H9 (cell line): ENCODE measurements at regions not wholly inside any gene's neighbourhood (a gene's known extent, or its start where the extent isn't known, plus 50 kb on each side); places are given as distances from the start of the nearest gene placed in this dataset.

Experiments
- DNase-seq: peaks from one replicate; pipeline ENCODE4 v3.0.0-alpha.2; 2017
- H2AFZ ChIP-seq: one replicate; pipeline ENCODE4 v1.6.1; 2013; ENCODE audit warnings: mild to moderate bottlenecking, low read length, control low read depth, moderate library complexity
- H2AK5ac ChIP-seq: 2 replicates; pipeline ENCODE4 v1.6.1; 2013; ENCODE audit warnings: low read length, control low read depth, mixed read lengths; ENCODE audit not compliant: insufficient read length
- H2BK120ac ChIP-seq: one replicate; pipeline ENCODE4 v1.6.1; 2013; ENCODE audit warnings: low read depth, mild to moderate bottlenecking, low read length, control low read depth, inconsistent platforms; ENCODE audit not compliant: poor library complexity, severe bottlenecking
- H2BK12ac ChIP-seq: 2 replicates; pipeline ENCODE4 v1.6.1; 2013; ENCODE audit warnings: low read length, control low read depth, mixed read lengths, low read depth; ENCODE audit not compliant: insufficient read length
- H2BK15ac ChIP-seq: 2 replicates; pipeline ENCODE4 v1.6.1; 2013; ENCODE audit warnings: low read depth, low read length, control low read depth
- H2BK20ac ChIP-seq: one replicate; pipeline ENCODE4 v1.6.1; 2013; ENCODE audit warnings: low read depth, mild to moderate bottlenecking, low read length, control low read depth, inconsistent platforms; ENCODE audit not compliant: poor library complexity, severe bottlenecking
- H2BK5ac ChIP-seq: 2 replicates; pipeline ENCODE4 v1.6.1; 2013; ENCODE audit warnings: low read length, control low read depth, mixed read lengths; ENCODE audit not compliant: insufficient read length
- H3K14ac ChIP-seq: 2 replicates; pipeline ENCODE4 v1.6.1; 2013; ENCODE audit warnings: low read length, control low read depth; ENCODE audit not compliant: insufficient read depth
- H3K18ac ChIP-seq: 2 replicates; pipeline ENCODE4 v1.6.1; 2013; ENCODE audit warnings: low read depth, mild to moderate bottlenecking, mixed read lengths, low read length, control low read depth; ENCODE audit not compliant: insufficient read length
- H3K23ac ChIP-seq: 2 replicates; pipeline ENCODE4 v1.6.1; 2013; ENCODE audit warnings: low read length, control low read depth, mixed read lengths, low read depth; ENCODE audit not compliant: insufficient read length
- H3K23me2 ChIP-seq: 2 replicates; pipeline ENCODE4 v1.6.1; 2013; ENCODE audit warnings: low read depth, mild to moderate bottlenecking, mixed read lengths, low read length, control low read depth; ENCODE audit not compliant: insufficient read length, poor library complexity, severe bottlenecking
- H3K27ac ChIP-seq: 2 replicates; pipeline ENCODE4 v1.5.1; 2013; ENCODE audit warnings: low read length, control low read depth, mixed read lengths, low read depth; ENCODE audit not compliant: insufficient read length
- H3K27me3 ChIP-seq: 2 replicates; pipeline ENCODE4 v1.6.1; 2013; ENCODE audit warnings: low read length, control low read depth, inconsistent platforms; ENCODE audit not compliant: insufficient read depth
- H3K4ac ChIP-seq: 2 replicates; pipeline ENCODE4 v1.6.1; 2013; ENCODE audit warnings: low read depth, mild to moderate bottlenecking, control low read depth, inconsistent platforms, low read length, moderate library complexity
- H3K4me1 ChIP-seq: 2 replicates; pipeline ENCODE4 v1.6.1; 2013; ENCODE audit warnings: low read length, control low read depth, inconsistent platforms; ENCODE audit not compliant: insufficient read depth
- H3K4me2 ChIP-seq: 2 replicates; pipeline ENCODE4 v1.6.1; 2013; ENCODE audit warnings: low read length, control low read depth, mixed read lengths; ENCODE audit not compliant: insufficient read length, insufficient read depth
- H3K56ac ChIP-seq: 2 replicates; pipeline ENCODE4 v1.6.1; 2013; ENCODE audit warnings: low read depth, mild to moderate bottlenecking, mixed read lengths, low read length, control low read depth; ENCODE audit not compliant: insufficient read length
- H3K79me1 ChIP-seq: 2 replicates; pipeline ENCODE4 v1.6.1; 2013; ENCODE audit warnings: low read depth, mild to moderate bottlenecking, moderate library complexity, low read length, control low read depth, inconsistent platforms; ENCODE audit not compliant: insufficient read depth, poor library complexity, severe bottlenecking
- H3K79me2 ChIP-seq: 2 replicates; pipeline ENCODE4 v1.6.1; 2013; ENCODE audit warnings: low read length, control low read depth, inconsistent platforms; ENCODE audit not compliant: insufficient read depth
- H3K9ac ChIP-seq: 2 replicates; pipeline ENCODE4 v1.6.1; 2013; ENCODE audit warnings: low read length, control low read depth, mixed read lengths; ENCODE audit not compliant: insufficient read length; ENCODE audit errors: extremely low read depth
- H3K9me3 ChIP-seq: one replicate; pipeline ENCODE4 v1.6.1; 2013; ENCODE audit warnings: low read depth, low read length, inconsistent platforms; ENCODE audit not compliant: control insufficient read depth
- H3T11ph ChIP-seq: one replicate; pipeline ENCODE4 v1.6.1; 2013; ENCODE audit warnings: mild to moderate bottlenecking, low read length, control low read depth, inconsistent platforms
- H4K20me1 ChIP-seq: one replicate; pipeline ENCODE4 v1.6.1; 2013; ENCODE audit not compliant: control insufficient read depth, insufficient read length, insufficient read depth
- H4K5ac ChIP-seq: 2 replicates; pipeline ENCODE4 v1.6.1; 2013; ENCODE audit warnings: low read depth, mild to moderate bottlenecking, mixed read lengths, low read length, control low read depth; ENCODE audit not compliant: insufficient read length
- H4K8ac ChIP-seq: replicated peaks from 2 replicates; pipeline ENCODE4 v1.6.1; 2013; ENCODE audit warnings: low read length, control low read depth, mixed read lengths, low read depth; ENCODE audit not compliant: insufficient read length
- H4K91ac ChIP-seq: 2 replicates; pipeline ENCODE4 v1.6.1; 2013; ENCODE audit warnings: low read depth, mild to moderate bottlenecking, moderate library complexity, mixed read lengths, low read length, control low read depth; ENCODE audit not compliant: insufficient read length
- H3K27ac Mint-ChIP-seq, 3 experiments: 2 replicates in 2 of 3; 3 replicates in 1 of 3; pipeline ENCODE4 v1.8.0; 2020 to 2021; ENCODE audit warnings: mixed read lengths in 3 of 3, mild to moderate bottlenecking in 1 of 3, moderate library complexity in 1 of 3
- H3K27me3 Mint-ChIP-seq: 2 replicates; pipeline ENCODE4 v1.8.0; 2021; ENCODE audit warnings: low read depth, mild to moderate bottlenecking, moderate library complexity, mixed read lengths
- H3K36me3 Mint-ChIP-seq, 3 experiments: 2 replicates in 2 of 3; 3 replicates in 1 of 3; pipeline ENCODE4 v1.8.0; 2020 to 2021; ENCODE audit warnings: low read depth in 3 of 3, mixed read lengths in 3 of 3; ENCODE audit not compliant: insufficient read depth in 1 of 3
- H3K4me1 Mint-ChIP-seq, 2 experiments: 2 replicates each; pipeline ENCODE4 v1.8.0; 2020; ENCODE audit warnings: mixed read lengths in 2 of 2
- H3K4me3 Mint-ChIP-seq, 2 experiments: 2 replicates in 1 of 2; 3 replicates in 1 of 2; pipeline ENCODE4 v1.8.0; 2020 to 2021; ENCODE audit warnings: mild to moderate bottlenecking in 2 of 2, mixed read lengths in 2 of 2, moderate library complexity in 1 of 2
- H3K9me3 Mint-ChIP-seq, 2 experiments: 2 replicates in 1 of 2; 3 replicates in 1 of 2; pipeline ENCODE4 v1.8.0; 2020; ENCODE audit warnings: mild to moderate bottlenecking in 2 of 2, mixed read lengths in 2 of 2, moderate library complexity in 1 of 2
- WGBS: extraction: QIAGEN DNeasy Blood & Tissue Kit; methylation state at CpG from one replicate; pipeline ENCODE4 v1.1.7; 2013; ENCODE audit warnings: missing lambda C conversion rate, low lambda C conversion rate, mixed read lengths; ENCODE audit not compliant: insufficient read length; ENCODE audit errors: extremely low coverage; 5-methylcytosine and 5-hydroxymethylcytosine counted together
- TF ChIP-seq, protein P1 (sequence below): fragments of 200-600 bp; sonication (generic); conservative IDR thresholded peaks from 3 replicates; pipeline ENCODE4 v1.8.0; 2021; ENCODE audit warnings: antibody characterized with exemption, mild to moderate bottlenecking

DNA sequence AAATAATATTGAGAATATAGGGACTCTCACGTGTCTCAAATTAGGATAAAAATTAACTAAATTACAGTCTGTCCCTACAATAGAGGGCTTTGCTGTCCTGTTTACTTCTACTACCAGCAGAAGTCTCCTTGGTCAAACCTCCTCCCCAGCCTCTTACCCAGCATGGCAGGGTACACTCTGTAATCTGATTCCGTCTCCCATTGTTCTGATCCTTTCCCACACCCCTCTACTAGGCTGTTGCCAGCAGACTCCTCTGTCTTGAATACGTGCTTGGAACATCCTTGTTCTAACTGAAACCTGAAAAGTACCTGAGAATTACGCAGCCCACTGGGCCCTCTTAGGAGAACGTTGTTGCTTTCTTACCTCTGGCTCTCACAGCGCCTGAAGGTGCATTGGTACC, 112.2 kb upstream of the PREP start:
- no peak overlapping the region for H3K56ac ChIP-seq
- Mint-ChIP-seq H3K36me3 (no peaks in the 10 kb centered on the region; a peak in 1 of 7 replicates), H3K4me3 (no peak overlapping the region), H3K27me3 (no peaks in the 10 kb centered on the region; the same call in 1 of the 2 replicates), H3K4me1 (peaks cover 6 to 8% of the 10 kb centered on the region in 2 experiments), H3K27ac (no peak overlapping the region; a peak in 1 of 7 replicates), H3K9me3 (peaks cover 4% of the 10 kb centered on the region in 2 experiments; a peak in 4 of 5 replicates)
- H3K79me2 ChIP-seq, result no peaks in the 10 kb centered on the region; the same call in 1 of the 2 replicates
- H4K91ac ChIP-seq, result no peak overlapping the region
- no peak overlapping the region for H3T11ph ChIP-seq
- no peak overlapping the region for H2BK12ac ChIP-seq
- H2AK5ac ChIP-seq, result no peak overlapping the region
- no CpG with 5 or more reads among the region's 6 CpGs for WGBS
- no peaks in the 10 kb centered on the region; the same call in 1 of the 2 replicates for H3K4me1 ChIP-seq
- no peak for DNase-seq
- no peak overlapping the region for H3K18ac ChIP-seq
- H3K9ac ChIP-seq, result no peak overlapping the region
- no peak overlapping the region for H4K8ac ChIP-seq
- no peak overlapping the region for H2BK20ac ChIP-seq
- H2BK15ac ChIP-seq, result no peak overlapping the region
- no peak overlapping the region for H3K4ac ChIP-seq
- H3K9me3 ChIP-seq, result no peaks in the 10 kb centered on the region
- no peak overlapping the region for H2AFZ ChIP-seq
- H4K5ac ChIP-seq, result no peak overlapping the region
- no peaks in the 10 kb centered on the region for H3K27me3 ChIP-seq
- no peak overlapping the region for H3K4me2 ChIP-seq
- no peaks in the 10 kb centered on the region for H3K23me2 ChIP-seq
- TF ChIP-seq, protein P1, sequence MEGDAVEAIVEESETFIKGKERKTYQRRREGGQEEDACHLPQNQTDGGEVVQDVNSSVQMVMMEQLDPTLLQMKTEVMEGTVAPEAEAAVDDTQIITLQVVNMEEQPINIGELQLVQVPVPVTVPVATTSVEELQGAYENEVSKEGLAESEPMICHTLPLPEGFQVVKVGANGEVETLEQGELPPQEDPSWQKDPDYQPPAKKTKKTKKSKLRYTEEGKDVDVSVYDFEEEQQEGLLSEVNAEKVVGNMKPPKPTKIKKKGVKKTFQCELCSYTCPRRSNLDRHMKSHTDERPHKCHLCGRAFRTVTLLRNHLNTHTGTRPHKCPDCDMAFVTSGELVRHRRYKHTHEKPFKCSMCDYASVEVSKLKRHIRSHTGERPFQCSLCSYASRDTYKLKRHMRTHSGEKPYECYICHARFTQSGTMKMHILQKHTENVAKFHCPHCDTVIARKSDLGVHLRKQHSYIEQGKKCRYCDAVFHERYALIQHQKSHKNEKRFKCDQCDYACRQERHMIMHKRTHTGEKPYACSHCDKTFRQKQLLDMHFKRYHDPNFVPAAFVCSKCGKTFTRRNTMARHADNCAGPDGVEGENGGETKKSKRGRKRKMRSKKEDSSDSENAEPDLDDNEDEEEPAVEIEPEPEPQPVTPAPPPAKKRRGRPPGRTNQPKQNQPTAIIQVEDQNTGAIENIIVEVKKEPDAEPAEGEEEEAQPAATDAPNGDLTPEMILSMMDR, result no peak
- H2BK5ac ChIP-seq, result no peak overlapping the region
- no peaks in the 10 kb centered on the region for H3K79me1 ChIP-seq
- H3K23ac ChIP-seq, result no peak overlapping the region
- no peak overlapping the region for H3K14ac ChIP-seq
- H4K20me1 ChIP-seq, result no peaks in the 10 kb centered on the region
- H3K27ac ChIP-seq, result no peak overlapping the region
- no peak overlapping the region for H2BK120ac ChIP-seq
